Panc1 (cell line): ENCODE measurements at regions not wholly inside any gene's neighbourhood (a gene's known extent, or its start where the extent isn't known, plus 50 kb on each side); places are given as distances from the start of the nearest gene placed in this dataset.

Experiments used
- ATAC-seq: fragments of 200-7000 bp; cut with Tn5 transposase; 2 replicates; pipeline ENCODE4 v1.9.1; 2020; ENCODE audit warnings: mild to moderate bottlenecking, moderate library complexity
- BruUV-seq: library from RNA; stranded (reverse); fragments of 400-500 nt; replicated peaks from 2 replicates; lab custom pipeline; 2021; lab: Mats Ljungman, UMichigan
- CTCF ChIA-PET: fragments of 300-600 bp; sonication (Branson Sonifier 250); formaldehyde crosslinking; loops from one replicate; lab custom pipeline; 2022; ENCODE audit warnings: antibody characterized with exemption; lab: Charles Lee
- POLR2A ChIA-PET: fragments of 300-600 bp; sonication (Branson Sonifier 250); formaldehyde crosslinking; loops from one replicate; lab custom pipeline; 2022; ENCODE audit warnings: antibody characterized with exemption; lab: Charles Lee
- DNase-seq: peaks from one replicate; pipeline ENCODE4 v3.0.0-alpha.2; 2010; ENCODE audit warnings: low read depth, low spot score
- H3K27ac ChIP-seq: 2 replicates; pipeline ENCODE4 v1.5.1; 2011; ENCODE audit warnings: mild to moderate bottlenecking, low read length, inconsistent platforms
- H3K27me3 ChIP-seq: fragments of 200-500 bp; sonication (Bioruptor generic); 2 replicates; pipeline ENCODE4 v1.6.0; 2014; ENCODE audit warnings: low read length, inconsistent platforms; ENCODE audit not compliant: control insufficient read depth, insufficient read depth
- H3K36me3 ChIP-seq: fragments of 200-500 bp; sonication (Bioruptor generic); 2 replicates; pipeline ENCODE4 v1.5.1; 2014; ENCODE audit warnings: inconsistent platforms, mild to moderate bottlenecking, low read length, moderate library complexity; ENCODE audit not compliant: control insufficient read depth, insufficient read depth
- H3K4me1 ChIP-seq: 2 replicates; pipeline ENCODE4 v1.5.1; 2011; ENCODE audit warnings: inconsistent platforms, mild to moderate bottlenecking, low read length, moderate library complexity; ENCODE audit not compliant: control insufficient read depth, insufficient read depth
- H3K4me3 ChIP-seq, 2 experiments: 2 replicates each; pipeline ENCODE4 v1.5.1; 2011 to 2012; ENCODE audit warnings: low read depth in 2 of 2, low read length in 2 of 2, mild to moderate bottlenecking in 2 of 2, inconsistent platforms in 1 of 2, moderate library complexity in 1 of 2
- H3K9me3 ChIP-seq: fragments of 200-500 bp; sonication (Bioruptor generic); 2 replicates; pipeline ENCODE4 v1.5.1; 2014; ENCODE audit warnings: low read depth, mild to moderate bottlenecking, inconsistent platforms, low read length, moderate library complexity; ENCODE audit not compliant: control insufficient read depth, insufficient read depth
- CTCF ChIP-seq: fragments of 450-650 bp; IDR thresholded peaks from 2 replicates; pipeline ENCODE4 v1.5.1; 2017; ENCODE audit warnings: mild to moderate bottlenecking
- POLR2AphosphoS5 ChIP-seq: IDR thresholded peaks from 2 replicates; pipeline ENCODE4 v1.6.1; 2012; ENCODE audit warnings: mild to moderate bottlenecking, low read depth, low read length, moderate library complexity
- REST ChIP-seq, 2 experiments: IDR thresholded peaks; 2 replicates each; pipeline ENCODE4 v1.6.1; 2011 to 2012; ENCODE audit warnings: low read depth in 2 of 2, control low read depth in 1 of 2, low read length in 1 of 2, mild to moderate bottlenecking in 1 of 2, moderate library complexity in 1 of 2; ENCODE audit not compliant: insufficient read depth in 1 of 2
- SIN3A ChIP-seq: IDR thresholded peaks from 2 replicates; pipeline ENCODE4 v1.6.1; 2012; ENCODE audit warnings: low read depth, mild to moderate bottlenecking, low read length, moderate library complexity, borderline replicate concordance; ENCODE audit not compliant: insufficient read depth
- TCF7L2 ChIP-seq: IDR thresholded peaks from 2 replicates; pipeline ENCODE4 v1.6.1; 2011; ENCODE audit warnings: mild to moderate bottlenecking, low read depth, low read length, inconsistent platforms
- in situ Hi-C: cut with HindIII; loops from 2 replicates; pipeline ENCODE4 v1.10.0; 2016; ENCODE audit warnings: low sequenced_read_pairs, low pct_unique_long_range_greater_than_20kb
- intact Hi-C: fragments of 100-400 bp; cut with micrococcal nuclease; formaldehyde crosslinking; loops from one replicate; pipeline ENCODE4 v1.10.0; 2022; ENCODE audit not compliant: unreplicated experiment

DNA sequence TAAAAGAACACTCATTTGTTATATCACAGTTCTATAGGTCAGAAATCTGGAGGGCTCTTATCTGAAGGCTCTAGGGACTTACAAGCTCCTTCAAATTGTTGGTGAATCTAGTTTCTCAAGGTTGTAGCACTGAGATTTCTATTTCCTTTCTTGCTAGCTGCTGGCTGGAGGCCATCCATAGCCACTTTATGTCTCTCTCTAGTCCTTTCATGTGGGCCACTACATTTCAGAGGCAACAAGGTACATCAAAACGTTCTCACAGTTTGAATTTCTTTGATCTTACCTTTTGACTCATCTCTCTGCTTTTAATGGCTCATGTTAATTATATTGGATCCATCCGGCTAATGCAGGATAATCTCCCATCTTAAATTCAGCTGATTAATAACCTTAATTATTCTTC is 286.8 kb downstream of the DIO2 start:
- Histone ChIP-seq H3K9me3 (no peaks in the 10 kb centered on the region), H3K27ac (no peak overlapping the region), H3K27me3 (no peaks in the 10 kb centered on the region), H3K36me3 (no peaks in the 10 kb centered on the region), H3K4me1 (no peaks in the 10 kb centered on the region), H3K4me3 (no peak overlapping the region)
- POLR2A ChIA-PET, result no interaction called here
- ATAC-seq, result no peak
- DNase-seq, result no peak
- no TSS peak for BruUV-seq
- CTCF ChIA-PET, result no interaction called here
- TF ChIP-seq TCF7L2 (no peak), CTCF (no peak), REST (IDR thresholded peaks at IDR 0.05; ENCODE audit: insufficient read depth in 1 of 2, low read depth in 2 of 2, low read length in 1 of 2) (no peak), POLR2AphosphoS5 (no peak), SIN3A (no peak)
- intact Hi-C loops (no loop called here), in situ Hi-C loops (no loop called here)

GRCh38 chr14:79920180-79920692 is 291.1 kb downstream of the DIO2 start:
- CTCF ChIA-PET, result no interaction called here
- DNase-seq (no peak), ATAC-seq (no peak)
- intact Hi-C loops, result no loop called here
- in situ Hi-C loops, result no loop called here
- Histone ChIP-seq H3K36me3 (no peaks in the 10 kb centered on the region), H3K4me1 (no peaks in the 10 kb centered on the region), H3K27ac (no peak overlapping the region), H3K9me3 (no peaks in the 10 kb centered on the region), H3K4me3 (no peak overlapping the region), H3K27me3 (no peaks in the 10 kb centered on the region)
- no peak for TF ChIP-seq SIN3A
- TF ChIP-seq REST (IDR thresholded peaks at IDR 0.05; ENCODE audit: insufficient read depth in 1 of 2, low read depth in 2 of 2, low read length in 1 of 2), result no peak
- TF ChIP-seq POLR2AphosphoS5, result no peak
- TF ChIP-seq TCF7L2, result no peak
- no peak for TF ChIP-seq CTCF
- no TSS peak for BruUV-seq
- POLR2A ChIA-PET, result no interaction called here
